ENCODE measurements at regions not wholly inside any gene's neighbourhood (a gene's known extent, or its start where the extent isn't known, plus 50 kb on each side); places are given as distances from the start of the nearest gene placed in this dataset.

DNA sequence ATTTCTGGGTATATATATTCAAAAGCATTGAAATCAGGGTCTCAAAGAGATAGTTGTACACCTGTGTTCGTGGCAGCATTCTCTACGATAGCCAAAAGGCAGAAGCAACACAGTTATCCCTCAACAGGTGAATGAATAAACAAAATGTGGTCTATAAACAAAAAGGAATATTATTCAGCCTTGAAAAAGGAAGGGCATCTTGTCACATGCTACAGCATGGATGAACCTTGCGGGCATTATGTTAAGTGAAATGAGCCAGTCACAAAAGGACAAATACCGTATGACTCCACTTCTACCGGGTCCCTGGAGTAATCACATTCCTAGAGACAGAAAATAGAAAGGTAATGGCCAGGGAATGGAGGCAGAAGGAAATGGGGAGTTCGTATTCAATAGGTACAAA lies 228.8 kb downstream of the SH3BP4 start:
- H3K4me3 ChIP-seq: no peak overlapping the region
- H3K36me3 ChIP-seq: no peaks in the 10 kb centered on the region
- no peaks in the 10 kb centered on the region for H3K9me3 ChIP-seq
- H3K27me3 ChIP-seq: peaks cover 0 to 29% (median 0%) of the 10 kb centered on the region in 4 donors
- no peaks in the 10 kb centered on the region for H3K4me1 ChIP-seq
- TF ChIP-seq EP300 (IDR thresholded peaks at IDR 0.05) (no peak), POLR2A (IDR thresholded peaks at IDR 0.05; ENCODE audit: low read depth) (no peak), POLR2AphosphoS5 (IDR thresholded peaks at IDR 0.05) (no peak)
- TF ChIP-seq, protein P1, sequence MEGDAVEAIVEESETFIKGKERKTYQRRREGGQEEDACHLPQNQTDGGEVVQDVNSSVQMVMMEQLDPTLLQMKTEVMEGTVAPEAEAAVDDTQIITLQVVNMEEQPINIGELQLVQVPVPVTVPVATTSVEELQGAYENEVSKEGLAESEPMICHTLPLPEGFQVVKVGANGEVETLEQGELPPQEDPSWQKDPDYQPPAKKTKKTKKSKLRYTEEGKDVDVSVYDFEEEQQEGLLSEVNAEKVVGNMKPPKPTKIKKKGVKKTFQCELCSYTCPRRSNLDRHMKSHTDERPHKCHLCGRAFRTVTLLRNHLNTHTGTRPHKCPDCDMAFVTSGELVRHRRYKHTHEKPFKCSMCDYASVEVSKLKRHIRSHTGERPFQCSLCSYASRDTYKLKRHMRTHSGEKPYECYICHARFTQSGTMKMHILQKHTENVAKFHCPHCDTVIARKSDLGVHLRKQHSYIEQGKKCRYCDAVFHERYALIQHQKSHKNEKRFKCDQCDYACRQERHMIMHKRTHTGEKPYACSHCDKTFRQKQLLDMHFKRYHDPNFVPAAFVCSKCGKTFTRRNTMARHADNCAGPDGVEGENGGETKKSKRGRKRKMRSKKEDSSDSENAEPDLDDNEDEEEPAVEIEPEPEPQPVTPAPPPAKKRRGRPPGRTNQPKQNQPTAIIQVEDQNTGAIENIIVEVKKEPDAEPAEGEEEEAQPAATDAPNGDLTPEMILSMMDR (IDR thresholded peaks at IDR 0.05): no peak
- WGBS: 92% methylated on average over 6 of the region's 6 CpGs
- DNase-seq (ENCODE audit: extremely low spot score): no peak
- no peak overlapping the region for H3K27ac ChIP-seq (replicated peaks in 1 of 4)
- intact Hi-C loops (cut with DNase I): no loop called here

DNA sequence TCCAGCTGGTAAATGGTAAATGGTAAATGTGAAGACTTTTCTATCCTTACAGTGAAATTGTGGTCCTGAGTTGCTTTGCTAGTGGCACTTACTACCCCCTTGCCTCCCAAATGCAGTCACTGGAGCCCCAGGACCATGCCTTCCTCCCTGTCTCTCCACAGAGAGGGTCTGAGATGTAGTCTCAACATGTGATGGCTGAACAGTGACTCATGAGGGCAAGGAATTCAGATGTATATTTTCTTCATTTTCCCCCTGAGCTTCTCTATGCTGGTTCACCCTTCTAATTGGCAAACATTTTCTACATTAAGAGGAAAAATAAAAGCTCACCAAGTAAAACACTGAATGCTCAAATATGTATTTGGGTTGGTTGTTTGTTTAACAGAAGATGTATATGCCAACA lies 232.0 kb downstream of the SH3BP4 start:
- TF ChIP-seq POLR2AphosphoS5 (IDR thresholded peaks at IDR 0.05) (no peak), EP300 (IDR thresholded peaks at IDR 0.05) (no peak), POLR2A (IDR thresholded peaks at IDR 0.05; ENCODE audit: low read depth) (no peak)
- TF ChIP-seq, protein P1 (IDR thresholded peaks at IDR 0.05): no peak
- Histone ChIP-seq H3K27ac (replicated peaks in 1 of 4) (no peak overlapping the region), H3K4me1 (no peaks in the 10 kb centered on the region), H3K4me3 (no peak overlapping the region), H3K9me3 (peaks cover 0 to 3% (median 0%) of the 10 kb centered on the region in 4 donors), H3K27me3 (peaks cover 0 to 20% (median 0%) of the 10 kb centered on the region in 4 donors), H3K36me3 (no peaks in the 10 kb centered on the region)
- DNase-seq (ENCODE audit: extremely low spot score): no peak
- intact Hi-C loops (cut with DNase I): no loop called here

DNA sequence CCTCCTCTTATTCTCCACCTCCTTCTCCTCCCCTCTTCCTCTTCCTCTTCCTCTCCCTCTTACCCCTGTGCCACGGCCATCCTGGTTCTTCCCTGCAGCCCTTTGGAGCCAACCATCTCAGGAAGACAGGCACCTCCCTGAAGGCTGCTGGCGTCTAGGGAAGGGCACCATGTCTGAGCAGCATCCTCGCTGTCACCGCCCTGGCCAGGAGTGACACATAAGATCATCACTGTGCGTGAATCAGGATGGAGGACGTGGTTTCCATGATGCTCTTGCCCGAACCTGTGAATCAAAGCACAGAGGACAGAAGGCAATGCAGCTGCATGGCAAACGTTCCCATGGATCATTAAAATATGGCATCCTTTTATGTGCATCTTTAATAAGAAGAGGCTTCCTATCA lies 236.0 kb downstream of the SH3BP4 start:
- H3K4me3 ChIP-seq: no peak overlapping the region
- H3K36me3 ChIP-seq: no peaks in the 10 kb centered on the region
- H3K27me3 ChIP-seq: peaks cover 0 to 5% (median 0%) of the 10 kb centered on the region in 4 donors
- peaks cover 0 to 3% (median 0%) of the 10 kb centered on the region in 4 donors for H3K9me3 ChIP-seq
- no peak overlapping the region for H3K27ac ChIP-seq (replicated peaks in 1 of 4)
- DNase-seq (ENCODE audit: extremely low spot score): no peak
- H3K4me1 ChIP-seq: no peaks in the 10 kb centered on the region
- no peak for TF ChIP-seq EP300 (IDR thresholded peaks at IDR 0.05)
- TF ChIP-seq POLR2AphosphoS5 (IDR thresholded peaks at IDR 0.05): no peak
- TF ChIP-seq, protein P1 (IDR thresholded peaks at IDR 0.05): no peak
- TF ChIP-seq POLR2A (IDR thresholded peaks at IDR 0.05; ENCODE audit: low read depth): no peak
- 88% methylated on average over 8 of the region's 8 CpGs for WGBS
- intact Hi-C loops (cut with DNase I): no loop called here

DNA sequence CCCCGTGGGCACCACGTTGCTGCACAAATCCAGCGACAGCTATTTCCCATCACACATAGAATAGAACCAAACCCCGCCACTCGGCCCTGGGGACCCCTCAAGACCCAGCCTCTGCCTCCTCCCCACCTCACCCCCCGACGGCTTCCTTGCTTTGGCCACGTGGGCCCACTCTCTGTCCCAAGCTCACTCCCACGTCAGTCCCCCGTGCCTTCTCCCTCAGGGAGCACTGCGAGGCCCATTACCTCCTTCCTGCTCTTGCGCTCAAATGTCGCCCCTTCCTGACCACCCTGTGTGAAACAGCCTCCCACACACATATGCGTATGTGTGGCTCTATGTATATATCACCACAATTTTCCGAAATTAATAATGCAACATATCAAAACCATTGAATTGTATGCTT lies 239.7 kb downstream of the SH3BP4 start:
- WGBS: 70% methylated on average over 14 of the region's 15 CpGs
- Histone ChIP-seq H3K4me3 (no peak overlapping the region), H3K9me3 (peaks cover 0 to 3% (median 0%) of the 10 kb centered on the region in 4 donors), H3K4me1 (no peaks in the 10 kb centered on the region), H3K36me3 (no peaks in the 10 kb centered on the region), H3K27me3 (peaks cover 0 to 19% (median 0%) of the 10 kb centered on the region in 4 donors), H3K27ac (replicated peaks in 1 of 4) (no peak overlapping the region)
- intact Hi-C loops (cut with DNase I): no loop called here
- no peak for DNase-seq (ENCODE audit: extremely low spot score)
- TF ChIP-seq POLR2AphosphoS5 (IDR thresholded peaks at IDR 0.05) (no peak), POLR2A (IDR thresholded peaks at IDR 0.05; ENCODE audit: low read depth) (no peak), EP300 (IDR thresholded peaks at IDR 0.05) (no peak)
- TF ChIP-seq, protein P1 (IDR thresholded peaks at IDR 0.05): no peak

DNA sequence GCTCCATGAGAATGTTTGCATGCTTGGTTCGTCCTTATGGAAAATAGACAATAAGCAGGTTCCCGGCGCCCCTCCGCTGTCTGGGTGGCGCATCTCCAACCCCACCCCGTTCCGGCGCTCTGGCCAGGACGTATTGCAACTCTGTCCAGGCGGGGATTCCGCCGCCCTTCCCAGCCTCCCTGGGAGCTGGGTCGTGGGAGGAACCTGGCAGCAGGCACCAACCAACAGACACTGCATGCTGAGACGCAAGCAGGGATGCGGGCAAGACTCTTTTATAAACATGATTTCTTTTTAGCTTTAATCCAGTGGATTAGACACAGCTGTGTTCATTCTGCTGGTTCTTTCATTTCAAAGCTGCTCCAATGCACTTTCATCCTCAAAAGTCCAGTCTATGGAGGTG lies 240.2 kb downstream of the SH3BP4 start:
- no peak for DNase-seq (ENCODE audit: extremely low spot score)
- peaks cover 0 to 3% (median 0%) of the 10 kb centered on the region in 4 donors for H3K9me3 ChIP-seq
- intact Hi-C loops (cut with DNase I): no loop called here
- H3K4me1 ChIP-seq: no peaks in the 10 kb centered on the region
- H3K27ac ChIP-seq (replicated peaks in 1 of 4): no peak overlapping the region
- TF ChIP-seq EP300 (IDR thresholded peaks at IDR 0.05) (no peak), POLR2A (IDR thresholded peaks at IDR 0.05; ENCODE audit: low read depth) (no peak), POLR2AphosphoS5 (IDR thresholded peaks at IDR 0.05) (no peak)
- TF ChIP-seq, protein P1 (IDR thresholded peaks at IDR 0.05): no peak
- peak overlapping the region in 1 of 4 donors; percentile 25 for H3K4me3 ChIP-seq
- H3K36me3 ChIP-seq: no peaks in the 10 kb centered on the region
- WGBS: 52% methylated on average over 15 of the region's 15 CpGs
- peaks cover 0 to 19% (median 0%) of the 10 kb centered on the region in 4 donors for H3K27me3 ChIP-seq
